SW 1271 (cell line): ENCODE measurements at regions not wholly inside any gene's neighbourhood (a gene's known extent, or its start where the extent isn't known, plus 50 kb on each side); places are given as distances from the start of the nearest gene placed in this dataset.
A peak's percentile ranks its signal among the peaks of the same experiment; 100 is the strongest.

Experiments
- DNase-seq, 2 experiments: peaks; one replicate each; lab custom pipeline; 2025; lab: John Stamatoyannopoulos, UW

DNA sequence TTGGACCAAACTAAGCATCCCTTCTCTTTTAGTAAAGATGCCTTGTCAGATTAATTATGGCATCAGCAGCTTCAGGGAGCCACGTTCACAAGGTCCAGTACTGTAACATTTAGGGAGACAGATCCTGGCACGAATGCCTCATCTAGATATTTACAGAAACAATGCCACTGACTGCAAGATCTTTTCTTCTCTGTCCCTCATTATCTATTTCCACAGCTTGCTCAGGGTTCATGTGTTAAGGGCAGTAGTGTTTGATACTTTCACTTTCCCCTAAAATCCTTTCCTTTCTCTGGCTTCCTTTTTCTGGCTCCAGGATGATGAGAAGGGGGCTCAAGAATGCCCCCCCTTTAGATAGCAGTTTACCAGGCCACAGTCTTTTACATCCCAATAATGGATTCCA, 393.9 kb downstream of the BCL11A start:
- DNase-seq: no peak

DNA sequence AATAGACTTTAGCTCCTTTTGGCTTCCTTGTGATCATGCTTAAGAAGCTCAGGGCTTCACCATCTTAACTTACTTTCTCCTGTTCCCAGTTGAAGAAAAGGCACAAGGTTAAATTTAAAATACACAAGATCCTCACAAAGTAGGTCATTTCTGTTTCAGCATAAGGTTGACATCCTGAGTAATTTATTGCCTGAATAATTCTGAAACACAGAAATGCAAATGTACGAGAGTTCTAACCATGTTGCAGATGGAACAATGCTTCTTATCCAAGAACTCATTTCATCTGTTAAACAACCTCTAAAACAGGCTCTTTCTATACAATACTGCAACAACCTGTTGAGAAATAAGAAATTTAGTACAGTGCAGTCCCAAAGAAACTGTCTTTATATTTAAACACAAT, 395.2 kb downstream of the BCL11A start:
- DNase-seq: no peak

DNA sequence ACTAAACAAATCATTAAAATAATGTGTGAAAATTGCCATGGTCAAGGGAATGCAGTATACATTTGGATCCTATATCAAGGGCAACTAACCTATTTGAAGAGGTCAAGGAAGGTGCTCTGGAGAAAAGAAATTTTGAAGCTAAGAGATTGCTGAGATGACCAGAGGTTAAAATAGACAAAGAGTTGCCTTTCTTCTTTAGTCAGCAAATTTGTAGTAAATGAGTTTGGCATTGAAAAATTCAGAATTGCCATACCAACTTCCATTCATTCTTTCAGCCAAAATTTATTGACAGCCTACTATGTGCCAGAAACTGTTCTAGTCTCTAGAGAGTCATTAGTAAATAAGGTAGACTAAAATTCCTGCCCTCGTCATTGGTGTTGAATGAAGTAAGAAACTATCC, 396.2 kb downstream of the BCL11A start:
- no peak for DNase-seq

DNA sequence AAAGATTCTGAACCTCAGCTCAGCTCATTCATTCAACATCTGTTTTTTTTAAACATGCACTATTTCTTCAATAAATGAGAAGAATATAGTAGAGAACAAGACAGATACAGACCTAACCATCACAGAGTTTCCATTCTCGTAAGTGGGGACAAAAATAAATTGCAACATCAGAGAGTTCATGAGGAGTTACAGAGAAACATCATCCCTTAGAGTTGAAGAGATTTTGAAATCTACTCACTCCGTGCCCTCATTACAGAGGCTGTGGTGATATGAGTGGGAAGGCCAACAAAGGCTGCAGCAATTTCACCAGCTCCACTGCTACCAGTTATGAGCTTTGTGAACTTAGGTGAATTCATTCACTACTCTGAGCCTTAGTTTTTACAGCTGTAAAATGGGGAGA, 399.3 kb downstream of the BCL11A start:
- DNase-seq: no peak

DNA sequence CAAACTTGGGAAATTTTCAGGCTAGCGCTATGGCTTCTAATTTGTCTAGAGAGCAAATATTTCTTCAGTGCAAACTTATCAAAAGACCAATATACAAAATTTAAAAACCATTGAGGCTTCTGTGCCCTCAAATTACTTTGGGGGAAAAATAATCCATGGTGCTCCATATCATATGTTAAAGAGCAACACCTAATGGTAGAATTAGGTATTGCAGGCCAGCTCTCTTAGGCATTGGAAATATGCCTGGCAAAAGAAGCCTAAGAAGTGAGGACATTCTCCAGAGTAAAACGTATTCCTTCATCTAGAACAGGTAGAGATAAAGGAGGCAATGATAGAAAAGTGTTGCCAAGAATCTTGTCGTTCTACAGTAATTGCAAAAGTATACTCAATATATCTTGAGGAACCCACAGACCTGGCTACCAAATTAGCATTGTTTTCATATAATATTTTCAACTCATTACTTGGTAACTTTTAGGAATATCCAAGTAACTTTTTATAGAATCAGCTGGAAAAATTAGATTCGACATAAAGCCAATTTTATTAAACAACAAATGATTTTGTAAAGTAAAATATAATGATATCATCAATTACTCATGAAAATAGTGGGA, 401.1 kb downstream of the BCL11A start:
- DNase-seq: peak in 1 of 2 experiments; percentile 1

DNA sequence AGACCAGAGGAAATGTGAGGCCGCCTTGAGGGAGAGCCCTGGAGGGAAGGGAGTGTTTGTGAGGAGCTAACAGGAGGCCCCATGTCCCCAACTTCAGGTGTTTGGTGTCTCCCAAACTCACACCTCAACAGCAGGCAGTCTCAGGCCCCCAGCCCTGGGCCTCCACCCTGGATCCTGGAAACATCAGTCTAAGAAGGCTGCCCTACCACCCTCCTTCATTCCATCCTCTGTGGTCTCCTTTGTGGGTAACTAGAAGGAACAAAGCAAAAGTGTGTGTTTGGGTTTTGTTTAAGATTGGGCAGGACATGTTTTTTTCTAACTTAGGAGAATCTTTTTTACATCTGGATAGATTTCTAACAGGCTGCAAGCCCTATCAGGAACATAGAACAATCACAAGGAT, 404.3 kb downstream of the BCL11A start:
- no peak for DNase-seq

DNA sequence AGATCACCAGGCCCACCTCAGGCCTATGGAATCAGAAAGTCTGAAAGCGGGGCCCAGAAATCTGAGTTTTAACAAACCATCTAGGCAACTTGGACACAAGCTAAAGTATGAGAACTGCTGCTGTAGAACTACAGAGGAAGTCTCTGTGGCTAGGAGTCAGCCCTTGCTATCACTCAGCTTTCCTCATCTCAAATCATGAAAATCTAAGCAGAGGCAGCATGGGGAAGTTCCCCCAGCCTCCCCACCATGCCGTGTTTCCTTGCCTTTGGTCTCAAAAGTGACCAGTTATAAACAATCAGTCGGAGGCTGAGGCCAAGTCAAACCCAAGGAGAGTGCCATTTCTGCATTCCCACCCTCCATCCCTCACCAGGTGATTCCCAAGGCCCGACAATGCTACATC, 404.7 kb downstream of the BCL11A start:
- no peak for DNase-seq

DNA sequence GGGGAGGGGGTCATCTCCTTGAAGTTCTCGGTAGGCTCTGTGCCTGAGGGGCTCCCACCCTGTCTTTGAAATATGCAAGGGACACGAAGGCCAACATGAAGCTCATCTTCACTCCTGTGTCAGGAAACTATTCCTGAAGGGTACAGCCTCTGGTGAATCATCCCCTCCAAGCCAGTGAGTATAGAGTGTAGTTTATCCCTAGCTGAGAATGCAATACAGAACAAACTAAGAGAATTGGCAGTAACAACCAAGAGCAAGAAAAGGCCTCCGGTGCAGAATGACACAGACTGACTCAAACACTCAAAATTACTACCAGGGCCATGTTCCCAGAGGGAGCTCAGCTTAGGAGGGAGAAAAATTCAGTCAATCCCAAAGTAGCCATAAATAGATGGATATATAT, 413.3 kb downstream of the BCL11A start:
- no peak for DNase-seq

DNA sequence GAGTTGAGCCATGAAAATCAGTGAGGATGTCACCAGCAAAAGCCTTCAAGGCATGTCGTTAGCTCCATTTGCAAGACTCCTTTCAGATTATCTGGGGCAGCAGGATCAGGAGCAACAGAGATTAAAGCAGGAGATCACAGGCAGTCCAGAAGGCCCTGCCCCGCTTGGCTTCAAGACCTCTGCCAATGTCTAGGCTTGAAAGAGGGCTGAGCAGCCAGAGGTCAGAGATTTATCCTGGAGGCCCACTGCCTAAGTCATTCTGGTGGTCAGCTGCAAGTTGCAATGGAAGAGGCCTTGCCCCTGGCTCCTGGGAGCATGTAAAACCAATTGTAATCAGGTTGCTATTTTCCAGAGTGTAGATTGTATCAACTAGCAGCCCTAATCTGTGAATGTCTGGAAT, 416.5 kb downstream of the BCL11A start:
- DNase-seq: no peak

DNA sequence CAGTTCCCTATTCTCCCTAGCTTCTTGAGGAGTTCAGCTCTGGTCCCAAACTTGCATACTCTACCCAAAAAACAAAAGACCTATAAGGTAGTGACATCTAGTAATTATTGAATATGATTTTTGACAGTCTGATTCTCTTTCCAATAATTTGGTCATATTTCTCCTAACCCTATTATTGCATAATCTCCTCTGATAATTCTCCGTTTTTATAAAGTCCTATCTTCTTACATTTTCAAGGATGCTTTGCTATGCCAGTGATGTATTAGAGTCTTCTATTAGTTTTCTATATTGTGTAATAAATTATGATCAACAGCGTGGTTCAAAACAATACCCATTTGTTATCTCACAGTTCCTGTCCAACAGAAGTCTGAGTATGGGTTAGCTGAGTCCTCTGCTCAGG, 426.3 kb downstream of the BCL11A start:
- no peak for DNase-seq

DNA sequence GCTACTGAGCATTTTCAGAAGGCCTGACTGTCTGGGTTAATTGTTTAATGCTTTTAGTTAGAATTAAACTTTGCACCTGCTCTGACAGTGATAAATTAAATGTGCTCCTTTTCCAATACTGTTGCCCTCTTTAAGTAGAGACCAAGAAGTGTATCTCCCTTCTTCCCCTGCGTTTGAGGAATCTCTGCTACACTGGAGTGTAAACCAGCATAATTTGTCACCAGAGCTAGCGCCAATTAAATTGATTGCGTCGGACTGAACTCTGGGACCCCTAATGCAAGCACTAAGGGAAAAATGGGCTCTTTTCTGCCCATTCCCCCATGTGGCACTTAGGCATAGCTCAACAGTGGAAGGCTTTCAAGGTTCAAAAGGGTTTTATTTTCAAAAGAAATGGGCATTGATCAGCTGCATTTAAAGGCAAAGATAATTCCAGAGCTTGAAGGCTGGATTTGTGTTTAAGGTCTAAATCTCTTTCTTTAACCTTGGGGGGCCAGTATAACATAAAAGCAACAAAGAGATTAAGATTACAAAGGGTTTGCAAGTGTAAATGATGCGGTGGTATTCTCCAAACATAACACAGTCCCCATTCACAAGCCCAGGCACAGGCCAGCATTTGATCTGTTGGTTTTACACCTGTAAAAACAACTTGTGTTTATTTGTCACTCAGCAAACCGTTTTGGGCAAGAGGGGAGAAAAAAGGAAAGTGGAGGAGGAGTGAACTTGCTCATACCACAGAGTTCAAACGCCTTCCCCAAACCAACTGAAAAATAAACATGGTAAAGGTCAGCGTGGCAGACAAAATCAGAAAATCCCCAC, 427.6 kb downstream of the BCL11A start:
- DNase-seq: no peak

DNA sequence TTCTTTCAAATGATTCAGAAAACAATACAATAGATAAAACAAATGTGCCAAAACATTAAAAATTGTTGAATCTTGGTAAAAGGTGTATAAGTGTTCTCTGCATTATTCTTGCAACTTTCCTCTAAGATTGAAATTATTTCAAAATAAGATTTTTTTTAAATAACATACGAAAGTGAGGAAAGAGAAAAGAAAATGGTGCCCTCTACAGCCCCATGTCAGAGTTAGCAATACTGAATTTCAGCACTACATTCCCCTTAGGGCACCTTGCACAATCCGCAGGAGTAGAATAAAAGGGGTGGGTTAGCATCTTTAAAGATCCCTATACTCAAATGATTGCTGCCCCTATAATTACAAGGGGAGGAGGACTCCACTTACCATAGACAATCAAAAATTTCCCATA, 433.7 kb downstream of the BCL11A start:
- no peak for DNase-seq

DNA sequence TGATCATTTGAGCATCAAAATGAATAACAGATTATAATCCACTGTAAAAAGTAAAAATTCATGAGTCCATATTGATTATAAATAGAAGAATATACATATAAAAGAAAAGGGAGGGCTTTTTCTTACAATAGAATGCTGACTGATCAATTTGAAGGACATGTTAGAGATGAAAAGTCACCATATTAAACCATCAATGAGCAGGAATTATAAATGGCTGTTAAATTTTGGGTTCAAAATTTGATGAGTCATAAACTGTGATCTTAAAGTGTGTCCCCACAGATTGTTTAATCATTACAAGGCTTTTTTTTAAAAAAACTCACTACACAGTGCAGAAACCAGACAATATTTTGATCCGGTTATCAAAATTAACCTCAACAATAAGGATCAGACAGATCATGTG, 434.5 kb downstream of the BCL11A start:
- no peak for DNase-seq

DNA sequence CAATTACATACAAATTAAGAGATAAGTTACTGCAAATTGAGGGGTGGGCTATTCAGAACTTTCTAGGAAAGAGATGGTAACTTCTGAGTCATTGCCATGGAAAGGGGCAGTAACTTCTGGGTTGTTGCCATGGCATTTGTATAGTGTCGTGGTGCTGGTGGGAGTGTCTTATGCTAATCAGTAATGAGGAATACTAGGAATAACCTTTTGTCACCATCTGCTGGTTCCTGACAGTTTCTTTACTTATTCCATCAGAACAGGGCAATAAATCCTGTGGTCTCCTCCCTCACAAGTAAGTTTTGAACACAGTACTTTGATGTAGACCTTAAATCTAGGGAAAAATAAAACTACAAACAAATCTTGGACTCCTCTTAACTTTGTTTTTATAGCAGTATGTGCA, 435.4 kb downstream of the BCL11A start:
- DNase-seq: no peak

DNA sequence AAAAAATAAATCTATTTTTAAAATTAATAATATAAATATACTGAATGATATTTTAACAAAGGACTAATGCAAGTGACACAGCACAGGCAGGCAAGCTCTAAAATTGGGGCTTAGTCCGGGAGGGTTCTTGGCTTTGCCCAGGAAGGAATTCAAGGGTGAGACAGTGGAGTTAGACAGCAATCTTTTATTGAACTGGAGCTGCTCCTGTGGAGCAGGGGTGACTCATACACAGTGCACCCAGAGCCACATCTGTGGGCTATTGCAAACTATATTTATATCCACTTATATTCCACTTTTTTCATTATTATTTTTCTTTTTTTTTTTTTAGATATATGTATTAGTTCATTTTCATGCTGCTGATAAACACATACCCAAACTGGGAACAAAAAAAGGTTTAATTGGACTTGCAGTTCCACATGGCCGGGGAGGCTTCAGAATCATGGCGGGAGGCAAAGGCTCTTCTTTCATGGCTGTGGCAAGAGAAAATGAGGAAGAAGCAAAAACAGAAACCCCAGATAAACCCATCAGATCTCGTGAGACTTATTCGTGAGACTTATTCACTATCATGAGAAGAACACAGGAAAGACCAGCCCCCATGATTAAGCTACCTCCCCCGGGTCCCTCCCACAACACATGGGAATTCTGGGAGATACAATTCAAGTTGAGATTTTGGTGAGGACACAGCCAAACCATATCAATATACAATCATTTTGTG, 437.1 kb downstream of the BCL11A start:
- no peak for DNase-seq

DNA sequence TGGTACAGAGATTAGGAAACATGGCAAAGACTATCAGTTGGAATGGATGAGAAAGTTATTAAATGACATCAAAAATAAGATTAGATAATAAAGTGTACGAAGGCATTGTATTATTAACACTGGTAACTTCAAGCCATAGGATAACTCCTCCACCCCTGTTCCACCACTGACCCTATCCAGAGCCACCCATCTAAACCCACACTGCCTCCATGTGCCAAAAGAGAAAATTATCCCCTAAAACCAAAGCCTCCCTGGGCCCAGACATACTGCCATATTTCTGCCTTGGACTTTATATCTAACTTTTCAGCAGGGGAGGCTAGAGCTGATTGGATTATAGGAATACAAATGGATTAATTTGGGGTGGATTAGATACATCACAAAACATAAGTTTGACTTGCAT, 443.7 kb downstream of the BCL11A start:
- no peak for DNase-seq

DNA sequence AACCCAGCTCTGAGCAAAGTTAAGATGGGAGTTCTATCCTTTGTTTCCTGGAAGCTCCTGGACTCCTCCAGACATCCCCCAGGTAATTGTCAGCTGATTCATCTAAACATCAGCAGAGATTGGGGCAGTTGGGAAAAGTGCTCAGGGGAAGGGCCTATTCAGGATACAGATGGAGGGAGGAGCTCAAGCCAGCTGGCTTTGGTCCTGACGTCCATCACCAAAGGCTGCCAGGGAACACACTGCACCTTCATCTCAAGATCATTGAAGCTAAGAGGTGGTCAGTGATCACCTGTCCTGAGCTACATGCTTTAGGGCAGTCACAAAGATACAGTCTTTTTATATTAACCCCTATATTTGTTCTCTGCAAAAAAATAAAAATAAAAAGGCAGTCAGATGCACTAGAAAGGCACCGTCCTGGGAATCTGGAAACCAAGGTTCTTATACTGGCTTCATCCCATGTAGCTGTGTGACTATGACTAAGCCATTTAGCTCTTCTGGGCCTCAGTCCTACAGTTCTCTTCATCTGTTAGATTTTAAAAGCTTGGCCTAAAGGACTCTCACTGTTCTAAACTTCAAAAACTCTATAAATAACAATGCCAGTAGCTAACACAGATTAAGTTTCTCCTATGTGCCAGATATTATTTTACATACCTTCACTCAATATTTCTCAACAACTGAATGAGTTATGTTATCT, 446.5 kb downstream of the BCL11A start:
- no peak for DNase-seq

DNA sequence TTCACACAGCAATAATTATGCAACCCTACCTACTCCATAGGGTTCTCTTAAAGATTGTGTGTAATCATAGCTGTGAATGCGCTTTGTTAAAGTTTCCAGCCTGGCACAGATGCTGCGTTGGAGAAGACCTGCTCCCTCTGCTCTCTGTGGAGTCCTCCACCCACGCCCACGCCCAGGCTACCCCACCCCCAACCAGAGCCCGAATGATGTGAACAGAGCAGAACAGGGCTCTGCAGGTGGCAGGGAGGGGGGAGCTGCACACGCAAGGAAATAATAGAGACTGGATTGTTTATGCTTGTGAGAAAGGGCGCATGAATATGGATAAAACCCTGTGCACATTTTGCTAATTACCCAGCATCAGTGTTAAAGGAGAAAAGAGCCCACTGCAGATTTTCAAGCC, 447.5 kb downstream of the BCL11A start:
- no peak for DNase-seq

DNA sequence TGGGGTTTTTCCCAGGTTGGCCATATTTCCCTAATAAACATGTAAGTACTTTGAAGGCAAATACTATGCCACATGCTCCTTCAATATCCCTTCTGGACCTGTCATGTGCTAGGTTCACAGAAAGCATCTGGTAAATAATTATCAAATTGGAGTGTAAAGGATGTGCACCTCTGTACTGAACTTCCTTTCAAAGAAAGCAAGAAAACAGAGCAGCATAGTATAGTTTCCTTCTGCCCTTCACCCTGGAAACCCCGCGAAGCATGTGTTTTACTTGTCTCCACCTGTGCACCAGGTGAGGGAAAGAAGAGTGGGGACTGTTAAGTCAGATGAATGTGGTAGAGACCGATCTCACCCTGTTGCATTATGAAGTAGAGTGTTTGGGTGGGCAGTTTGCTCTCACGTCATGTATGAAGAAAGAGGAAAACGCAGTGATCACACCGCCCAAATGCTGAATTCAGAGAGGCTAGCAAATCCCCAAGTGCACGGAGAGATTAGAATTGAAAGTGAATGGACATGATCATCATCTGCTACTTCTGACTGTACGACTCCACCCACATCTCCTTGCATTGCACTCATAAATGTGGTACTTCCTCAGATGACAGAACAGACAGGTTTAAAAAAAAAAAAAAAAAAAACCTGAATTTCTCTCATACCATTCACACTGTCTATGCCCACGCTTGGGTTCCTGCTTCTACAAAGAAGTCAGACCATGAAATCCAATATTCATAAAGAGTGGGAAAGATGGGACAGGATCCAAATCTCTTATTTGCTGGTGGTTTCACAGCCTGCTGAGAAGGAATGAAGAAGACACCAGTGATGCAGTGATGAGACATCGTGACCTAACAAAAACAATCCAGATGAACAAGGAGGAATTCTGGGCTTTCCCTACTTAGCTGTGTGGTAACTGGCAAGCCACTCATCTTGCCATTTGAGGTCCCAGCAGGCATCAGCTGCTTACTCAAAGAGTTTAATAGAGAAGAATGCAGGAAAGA, 448.6 kb downstream of the BCL11A start:
- no peak for DNase-seq

DNA sequence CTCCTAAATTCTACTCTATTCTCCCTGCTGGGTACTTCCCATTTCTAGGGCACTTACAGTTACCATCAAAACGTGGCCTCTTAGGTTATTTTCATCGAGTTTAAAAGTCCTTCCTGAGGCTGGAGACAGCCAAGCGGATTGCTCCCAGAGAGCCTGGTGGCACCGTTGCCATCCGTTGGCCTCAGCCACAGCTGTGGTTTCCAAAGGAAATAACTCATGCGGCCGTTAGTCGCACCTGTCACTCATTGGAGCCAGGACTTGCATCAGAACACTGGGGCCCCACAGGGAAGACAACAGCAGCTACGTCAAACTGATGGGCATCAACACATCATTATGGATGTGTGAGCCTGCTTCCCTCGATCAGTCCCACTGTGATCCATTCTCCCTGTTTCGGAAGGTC, 453.4 kb downstream of the BCL11A start:
- DNase-seq: no peak

DNA sequence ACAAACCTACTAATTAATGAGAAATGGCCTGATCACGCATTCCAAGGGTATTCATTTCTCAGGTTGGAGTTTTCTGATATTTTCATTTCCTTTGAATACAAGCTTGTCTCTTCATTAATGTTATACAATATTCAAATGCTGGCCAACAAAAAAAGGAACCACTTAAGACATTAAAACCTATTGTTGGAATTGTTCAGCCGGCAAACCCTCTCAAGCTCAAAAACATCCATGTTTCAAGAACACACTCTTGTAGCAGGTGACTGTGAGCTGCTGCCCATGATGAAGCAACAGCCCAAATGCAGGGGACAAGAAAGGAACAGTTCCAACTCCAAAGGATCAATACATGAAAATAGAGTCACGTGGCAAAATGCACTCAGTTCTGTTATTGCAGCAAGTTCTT, 454.5 kb downstream of the BCL11A start:
- no peak for DNase-seq
